Neural progenitor cell (in vitro differentiated cells): ENCODE measurements at regions not wholly inside any gene's neighbourhood (a gene's known extent, or its start where the extent isn't known, plus 50 kb on each side); places are given as distances from the start of the nearest gene placed in this dataset.

Experiments
- DNase-seq: peaks from one replicate; pipeline ENCODE4 v3.0.0-alpha.2; 2016; ENCODE audit warnings: low spot score
- H2AFZ ChIP-seq: fragments of 200-600 bp; sonication (generic); replicated peaks from 2 replicates; pipeline ENCODE4 v1.6.1; 2016; ENCODE audit warnings: antibody characterized with exemption
- H3F3A ChIP-seq: fragments of 200-600 bp; sonication (generic); 2 replicates; pipeline ENCODE4 v1.6.1; 2016; ENCODE audit warnings: antibody characterized with exemption, low read depth
- H3K27ac ChIP-seq: fragments of 200-600 bp; sonication (generic); 2 replicates; pipeline ENCODE4 v1.5.1; 2016; ENCODE audit warnings: mild to moderate bottlenecking
- H3K27me3 ChIP-seq: fragments of 200-600 bp; sonication (generic); 2 replicates; pipeline ENCODE4 v1.6.1; 2016; ENCODE audit warnings: mild to moderate bottlenecking, moderate library complexity
- H3K36me3 ChIP-seq: fragments of 200-600 bp; sonication (generic); 2 replicates; pipeline ENCODE4 v1.5.1; 2016
- H3K4me1 ChIP-seq: fragments of 200-600 bp; sonication (generic); 2 replicates; pipeline ENCODE4 v1.6.1; 2016; ENCODE audit warnings: mixed run types
- H3K4me2 ChIP-seq: fragments of 200-600 bp; sonication (generic); 2 replicates; pipeline ENCODE4 v1.6.1; 2016
- H3K4me3 ChIP-seq: fragments of 200-600 bp; sonication (generic); 2 replicates; pipeline ENCODE4 v1.5.1; 2016
- H3K79me2 ChIP-seq: fragments of 200-600 bp; sonication (generic); 2 replicates; pipeline ENCODE4 v1.6.1; 2016; ENCODE audit warnings: low read depth
- H3K9ac ChIP-seq: fragments of 200-600 bp; sonication (generic); 2 replicates; pipeline ENCODE4 v1.6.1; 2016
- H3K9me3 ChIP-seq: fragments of 200-600 bp; sonication (generic); 2 replicates; pipeline ENCODE4 v1.5.1; 2016; ENCODE audit warnings: low read depth
- H4K20me1 ChIP-seq: fragments of 200-600 bp; sonication (generic); 2 replicates; pipeline ENCODE4 v1.6.1; 2016; ENCODE audit warnings: low read depth
- H3K27ac Mint-ChIP-seq: 3 replicates; pipeline ENCODE4 v1.8.0; 2021; ENCODE audit warnings: mixed read lengths
- H3K27me3 Mint-ChIP-seq: 2 replicates; pipeline ENCODE4 v1.8.0; 2022; ENCODE audit warnings: low read depth, mild to moderate bottlenecking, inconsistent platforms, moderate library complexity, mixed read lengths; ENCODE audit not compliant: insufficient read depth
- H3K36me3 Mint-ChIP-seq: 3 replicates; pipeline ENCODE4 v1.8.0; 2021; ENCODE audit warnings: mixed read lengths
- H3K4me1 Mint-ChIP-seq: 3 replicates; pipeline ENCODE4 v1.8.0; 2021; ENCODE audit warnings: mixed read lengths
- H3K4me3 Mint-ChIP-seq: 3 replicates; pipeline ENCODE4 v1.8.0; 2021; ENCODE audit warnings: mild to moderate bottlenecking, moderate library complexity, mixed read lengths
- H3K9me3 Mint-ChIP-seq: 3 replicates; pipeline ENCODE4 v1.8.0; 2020; ENCODE audit warnings: mixed read lengths
- EZH2 ChIP-seq: fragments of 200-600 bp; sonication (generic); IDR thresholded peaks from 2 replicates; pipeline ENCODE4 v1.6.1; 2017; ENCODE audit warnings: antibody characterized with exemption, mild to moderate bottlenecking, moderate library complexity
- EZH2phosphoT487 ChIP-seq: fragments of 200-600 bp; sonication (generic); IDR thresholded peaks from 2 replicates; pipeline ENCODE4 v1.6.1; 2017; ENCODE audit warnings: antibody characterized with exemption
- TF ChIP-seq, protein P1 (sequence below): fragments of 200-600 bp; sonication (generic); IDR thresholded peaks from 2 replicates; pipeline ENCODE4 v1.5.1; 2017; ENCODE audit warnings: antibody characterized with exemption, mild to moderate bottlenecking

DNA sequence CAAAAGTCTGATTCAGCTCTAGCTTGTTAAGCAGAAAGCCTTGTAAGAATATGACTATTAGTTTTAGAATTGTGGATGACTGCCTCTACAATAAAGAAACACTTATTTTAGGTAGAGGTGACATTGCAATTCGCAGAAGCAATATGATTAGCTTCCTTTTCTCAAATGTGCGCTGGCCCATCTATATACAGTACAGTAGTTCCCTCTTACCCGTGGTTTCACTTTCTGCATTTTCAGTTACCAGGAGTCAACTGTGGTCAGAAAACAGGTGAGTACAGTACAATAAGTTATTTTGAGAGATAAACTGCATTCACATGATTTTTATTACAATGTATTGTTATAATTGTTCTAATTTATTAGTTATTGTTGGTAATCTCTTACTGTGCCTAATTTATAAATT lies 405.1 kb downstream of the GPD2 start:
- no peaks in the 10 kb centered on the region for H3K9me3 Mint-ChIP-seq
- H3K27me3 Mint-ChIP-seq: peaks cover under 1% of the 10 kb centered on the region
- H3K4me3 Mint-ChIP-seq: no peak overlapping the region
- no peak overlapping the region for H3K27ac Mint-ChIP-seq
- Histone ChIP-seq H3K4me2 (no peak overlapping the region), H3K9ac (no peak overlapping the region), H4K20me1 (no peaks in the 10 kb centered on the region), H3K4me1 (peaks cover 5% of the 10 kb centered on the region), H3K36me3 (no peaks in the 10 kb centered on the region), H3F3A (no peaks in the 10 kb centered on the region), H3K27me3 (no peaks in the 10 kb centered on the region), H3K79me2 (no peaks in the 10 kb centered on the region), H2AFZ (no peak overlapping the region), H3K9me3 (no peaks in the 10 kb centered on the region), H3K4me3 (no peak overlapping the region), H3K27ac (no peak overlapping the region)
- H3K36me3 Mint-ChIP-seq: no peaks in the 10 kb centered on the region
- H3K4me1 Mint-ChIP-seq: no peaks in the 10 kb centered on the region
- DNase-seq: no peak
- TF ChIP-seq EZH2 (no peak), EZH2phosphoT487 (no peak)
- TF ChIP-seq, protein P1, sequence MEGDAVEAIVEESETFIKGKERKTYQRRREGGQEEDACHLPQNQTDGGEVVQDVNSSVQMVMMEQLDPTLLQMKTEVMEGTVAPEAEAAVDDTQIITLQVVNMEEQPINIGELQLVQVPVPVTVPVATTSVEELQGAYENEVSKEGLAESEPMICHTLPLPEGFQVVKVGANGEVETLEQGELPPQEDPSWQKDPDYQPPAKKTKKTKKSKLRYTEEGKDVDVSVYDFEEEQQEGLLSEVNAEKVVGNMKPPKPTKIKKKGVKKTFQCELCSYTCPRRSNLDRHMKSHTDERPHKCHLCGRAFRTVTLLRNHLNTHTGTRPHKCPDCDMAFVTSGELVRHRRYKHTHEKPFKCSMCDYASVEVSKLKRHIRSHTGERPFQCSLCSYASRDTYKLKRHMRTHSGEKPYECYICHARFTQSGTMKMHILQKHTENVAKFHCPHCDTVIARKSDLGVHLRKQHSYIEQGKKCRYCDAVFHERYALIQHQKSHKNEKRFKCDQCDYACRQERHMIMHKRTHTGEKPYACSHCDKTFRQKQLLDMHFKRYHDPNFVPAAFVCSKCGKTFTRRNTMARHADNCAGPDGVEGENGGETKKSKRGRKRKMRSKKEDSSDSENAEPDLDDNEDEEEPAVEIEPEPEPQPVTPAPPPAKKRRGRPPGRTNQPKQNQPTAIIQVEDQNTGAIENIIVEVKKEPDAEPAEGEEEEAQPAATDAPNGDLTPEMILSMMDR: no peak

DNA sequence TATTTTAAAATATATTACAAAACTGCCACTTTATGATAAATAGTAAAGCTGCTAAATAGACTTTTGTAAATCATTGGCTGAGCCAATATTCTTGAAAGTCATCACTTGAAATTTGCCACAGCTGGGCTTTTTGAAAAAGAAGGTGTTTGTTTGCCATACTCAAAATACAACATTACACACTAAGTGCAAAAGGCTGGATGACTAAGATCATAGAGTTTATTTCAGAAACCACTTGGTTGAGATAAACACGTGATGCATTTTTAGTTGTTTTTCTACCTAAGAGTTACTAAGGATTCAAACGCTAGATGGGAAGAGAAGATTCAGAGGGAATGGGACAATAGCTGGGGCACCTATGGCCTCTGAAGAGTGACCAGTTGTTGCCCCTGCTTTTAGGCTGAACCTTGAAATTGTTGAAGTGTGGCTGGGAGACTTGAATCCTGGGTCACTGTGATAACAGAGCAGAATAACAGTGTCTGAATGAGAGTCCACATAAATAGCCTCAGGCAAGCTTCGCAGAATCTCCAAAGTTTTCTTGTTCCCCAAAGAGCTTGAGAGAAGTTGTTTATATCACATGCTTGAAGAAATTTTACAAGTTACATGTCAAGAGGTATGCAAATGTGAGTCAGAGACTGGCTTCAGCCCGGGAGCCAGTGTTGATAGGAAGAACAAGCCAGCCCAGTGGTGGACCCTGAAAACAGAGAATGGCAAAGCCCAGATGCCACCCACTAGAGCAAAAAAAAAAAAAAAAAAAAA lies 409.8 kb downstream of the GPD2 start:
- no peak overlapping the region for H3K4me2 ChIP-seq
- Mint-ChIP-seq H3K4me1 (no peaks in the 10 kb centered on the region), H3K4me3 (no peak overlapping the region), H3K9me3 (no peaks in the 10 kb centered on the region), H3K36me3 (no peaks in the 10 kb centered on the region), H3K27ac (no peak overlapping the region), H3K27me3 (peaks cover 3% of the 10 kb centered on the region)
- no peaks in the 10 kb centered on the region for H3F3A ChIP-seq
- no peak overlapping the region for H3K9ac ChIP-seq
- TF ChIP-seq EZH2: no peak
- TF ChIP-seq, protein P1: no peak
- no peak for TF ChIP-seq EZH2phosphoT487
- H3K4me3 ChIP-seq: no peak overlapping the region
- no peaks in the 10 kb centered on the region for H3K36me3 ChIP-seq
- H4K20me1 ChIP-seq: no peaks in the 10 kb centered on the region
- DNase-seq: no peak
- no peaks in the 10 kb centered on the region for H3K9me3 ChIP-seq
- H2AFZ ChIP-seq: peak overlapping the region; percentile 59
- no peak overlapping the region for H3K27ac ChIP-seq
- no peaks in the 10 kb centered on the region for H3K79me2 ChIP-seq
- no peaks in the 10 kb centered on the region for H3K27me3 ChIP-seq
- H3K4me1 ChIP-seq: no peaks in the 10 kb centered on the region

DNA sequence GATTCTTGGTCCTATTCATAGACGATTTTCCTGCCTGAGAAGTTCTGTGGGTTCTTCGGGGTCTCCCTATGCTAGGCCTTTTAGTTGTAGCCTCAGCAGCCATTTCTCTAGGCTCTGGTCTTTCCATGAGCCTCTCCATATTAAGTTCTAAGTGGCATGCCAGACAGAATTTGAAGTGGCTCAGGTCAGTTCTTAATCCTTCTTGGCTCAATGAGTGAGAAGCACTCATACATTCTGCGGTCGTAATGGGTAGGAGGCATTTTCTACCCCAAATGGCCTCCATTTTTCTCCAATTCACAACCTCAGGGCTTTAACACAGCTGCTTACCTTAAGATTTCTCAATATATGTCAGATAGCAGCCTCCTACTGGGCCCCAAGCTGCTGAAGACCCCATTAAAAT lies 405.3 kb upstream of the GALNT5 start:
- no peak for TF ChIP-seq EZH2
- TF ChIP-seq, protein P1: no peak
- TF ChIP-seq EZH2phosphoT487: no peak
- Mint-ChIP-seq H3K4me1 (no peaks in the 10 kb centered on the region), H3K4me3 (no peak overlapping the region), H3K36me3 (no peaks in the 10 kb centered on the region), H3K9me3 (no peaks in the 10 kb centered on the region), H3K27me3 (peaks cover 2% of the 10 kb centered on the region), H3K27ac (no peak overlapping the region)
- no peaks in the 10 kb centered on the region for H3K79me2 ChIP-seq
- no peak overlapping the region for H3K4me2 ChIP-seq
- no peaks in the 10 kb centered on the region for H3K27me3 ChIP-seq
- no peaks in the 10 kb centered on the region for H3F3A ChIP-seq
- no peaks in the 10 kb centered on the region for H4K20me1 ChIP-seq
- no peak overlapping the region for H3K4me3 ChIP-seq
- no peak overlapping the region for H3K27ac ChIP-seq
- no peak for DNase-seq
- H3K9ac ChIP-seq: no peak overlapping the region
- no peaks in the 10 kb centered on the region for H3K9me3 ChIP-seq
- no peaks in the 10 kb centered on the region for H3K36me3 ChIP-seq
- no peak overlapping the region for H2AFZ ChIP-seq
- H3K4me1 ChIP-seq: no peaks in the 10 kb centered on the region
